Astrocyte of the hippocampus (primary cell): ENCODE measurements at regions not wholly inside any gene's neighbourhood (a gene's known extent, or its start where the extent isn't known, plus 50 kb on each side); places are given as distances from the start of the nearest gene placed in this dataset.
"Not testable (repeated sequence)": the region's sequence is repeated elsewhere in the genome, so short reads cannot be mapped to it uniquely, and the experiment has no call there.

ENCODE experiments used
- DNase-seq: peaks from one replicate; pipeline ENCODE4 v3.0.0; 2011; ENCODE audit warnings: low read depth, low spot score

DNA sequence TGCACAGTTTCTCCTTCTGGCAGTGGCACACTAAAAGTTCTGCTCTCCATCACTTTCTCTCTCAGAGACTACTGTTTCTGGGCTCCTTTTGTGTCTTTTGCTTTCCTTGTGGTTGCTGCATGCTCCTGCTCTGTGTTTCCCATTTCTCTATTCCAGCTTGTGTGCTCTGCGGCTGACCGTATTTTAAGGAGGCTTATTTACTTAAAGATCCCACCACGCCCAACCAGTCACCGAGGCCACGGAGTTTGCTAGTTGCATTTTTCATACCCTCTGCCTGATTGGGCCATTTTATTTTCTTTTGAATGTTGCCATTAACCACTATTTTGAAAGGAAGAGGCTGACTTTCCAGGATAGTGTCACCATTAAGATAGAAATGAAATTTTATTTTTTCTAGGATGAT, 626.4 kb upstream of the MMS22L start:
- no peak for DNase-seq

DNA sequence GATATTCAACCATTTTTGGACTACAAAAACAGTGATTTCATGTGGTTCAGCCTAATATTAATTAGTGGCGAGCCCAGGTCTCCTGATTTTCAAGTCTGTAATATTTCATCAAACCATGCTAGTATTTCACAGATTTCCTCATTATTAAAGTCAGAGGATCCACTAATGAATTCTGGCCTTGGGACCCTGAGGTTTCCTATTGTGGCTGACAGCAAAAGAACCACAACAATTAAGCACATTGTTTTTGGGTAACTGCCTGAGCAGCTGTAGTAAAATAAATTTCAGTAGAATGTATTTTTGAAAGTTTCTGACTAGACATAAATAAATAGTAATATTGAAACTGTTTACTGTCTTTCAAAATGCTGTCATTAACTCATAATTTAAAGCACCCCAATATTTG, 630.7 kb upstream of the MMS22L start:
- DNase-seq = no peak

DNA sequence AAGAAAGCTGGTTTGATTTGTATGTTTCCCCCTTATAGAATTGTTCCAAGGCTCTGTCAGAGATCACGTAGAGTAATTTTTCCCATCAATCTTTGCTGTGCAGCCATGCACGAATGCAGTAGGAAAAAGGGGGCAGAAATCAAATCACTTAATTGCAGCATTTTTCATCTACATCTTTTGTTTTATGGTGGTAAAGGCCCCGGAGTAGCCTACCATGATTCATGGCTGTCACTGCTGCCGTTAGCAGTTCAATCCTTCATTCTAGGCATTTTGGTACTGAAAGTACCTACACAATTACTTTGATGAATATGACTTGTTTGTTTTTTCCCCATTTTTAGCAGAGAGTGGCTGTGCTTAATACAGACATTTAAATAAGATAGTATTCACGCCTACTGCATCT, 631.9 kb upstream of the MMS22L start:
- DNase-seq = no peak

DNA sequence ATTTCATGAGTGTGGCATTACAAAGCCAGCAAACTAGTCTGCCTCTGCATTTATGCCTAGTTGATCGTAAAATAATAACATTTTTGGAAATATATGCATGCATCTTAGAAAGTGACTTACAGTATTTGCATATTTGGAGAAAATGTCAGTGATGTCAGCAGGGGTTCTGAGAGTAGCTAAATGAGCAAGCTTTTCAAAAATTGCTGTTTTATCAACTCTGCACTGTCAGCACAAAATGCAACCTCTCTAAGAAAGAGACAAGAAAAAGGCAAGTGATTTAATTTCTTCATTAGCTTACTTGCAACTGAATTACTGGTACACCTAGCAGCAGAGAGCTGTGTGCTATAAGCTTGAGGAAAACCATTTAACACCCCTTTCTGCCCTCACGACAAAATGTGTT, 632.5 kb upstream of the MMS22L start:
- DNase-seq = no peak

DNA sequence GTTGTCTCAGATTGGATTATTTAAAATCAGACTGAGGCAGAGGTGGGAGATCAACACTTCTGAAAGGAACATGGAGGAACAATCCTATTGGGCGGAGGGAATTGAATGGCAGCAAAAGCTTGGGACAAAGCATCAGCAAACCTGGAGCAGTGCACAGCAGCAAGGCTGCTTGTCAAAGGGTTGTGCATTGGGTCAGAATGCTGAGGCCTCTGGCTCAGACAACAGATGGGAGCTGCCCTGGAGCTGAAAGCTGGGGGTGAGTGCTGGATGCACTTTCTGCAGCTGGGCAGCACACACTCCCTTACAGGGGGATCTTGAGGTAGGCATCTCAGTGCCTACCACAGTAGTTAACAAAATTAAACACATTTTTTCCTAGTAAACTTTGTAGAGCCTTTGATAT, 634.4 kb upstream of the MMS22L start:
- no peak for DNase-seq

DNA sequence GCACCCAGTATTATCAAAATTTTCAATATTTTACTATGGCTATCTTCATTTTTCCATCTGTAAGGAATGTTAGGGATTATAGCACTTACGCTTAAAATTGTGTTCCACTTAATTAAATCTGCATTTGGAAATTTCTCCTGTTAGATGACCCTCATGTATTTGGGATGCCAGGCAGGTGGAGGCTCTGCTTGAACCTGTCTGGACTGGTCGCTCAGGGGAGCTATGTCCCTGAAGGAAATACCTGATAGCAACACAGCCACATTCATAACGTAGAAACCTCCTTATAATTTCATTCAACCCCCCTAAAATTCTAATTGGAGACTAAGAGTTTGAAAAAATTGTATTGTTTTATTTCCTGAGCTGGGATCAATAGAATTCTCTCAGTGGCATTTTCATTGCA, 636.0 kb upstream of the MMS22L start:
- no peak for DNase-seq

DNA sequence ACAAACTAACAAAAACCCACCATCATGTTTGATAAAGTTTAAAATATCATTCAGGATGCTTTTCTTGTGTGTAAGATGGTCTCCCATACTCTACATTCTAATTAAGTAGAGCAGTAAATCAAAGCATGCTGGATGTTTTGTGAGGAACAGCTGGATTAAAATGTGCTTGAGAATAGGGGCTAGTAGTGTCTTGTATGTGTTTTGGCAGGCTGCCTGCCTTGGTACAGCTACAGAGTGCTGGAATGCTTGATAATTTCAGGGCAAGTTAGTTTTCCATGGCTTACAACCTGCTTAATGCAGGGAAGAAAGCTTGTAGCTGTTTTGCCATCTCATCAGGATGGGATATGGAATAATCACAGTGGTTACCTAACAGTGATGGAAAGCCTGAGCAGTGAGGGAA, 636.6 kb upstream of the MMS22L start:
- peak; percentile 71 for DNase-seq

DNA sequence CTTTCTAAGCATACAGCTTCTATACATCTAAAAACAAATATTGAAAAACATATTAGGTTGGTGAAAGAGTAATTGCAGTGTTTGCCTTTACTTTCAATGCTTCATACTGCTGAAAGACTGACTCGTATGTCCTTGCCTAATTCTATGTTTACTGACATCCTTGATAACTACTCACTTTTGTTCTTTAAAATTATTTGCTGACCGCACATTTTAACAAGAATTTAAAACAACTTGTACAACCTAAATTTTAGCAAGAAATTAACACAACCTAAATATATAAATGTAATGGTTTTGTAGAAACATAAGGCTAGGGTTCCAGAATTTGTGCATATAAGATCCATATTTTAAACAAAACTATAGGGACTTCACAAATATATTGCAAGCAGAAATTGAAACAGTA, 640.2 kb upstream of the MMS22L start:
- DNase-seq = no peak

DNA sequence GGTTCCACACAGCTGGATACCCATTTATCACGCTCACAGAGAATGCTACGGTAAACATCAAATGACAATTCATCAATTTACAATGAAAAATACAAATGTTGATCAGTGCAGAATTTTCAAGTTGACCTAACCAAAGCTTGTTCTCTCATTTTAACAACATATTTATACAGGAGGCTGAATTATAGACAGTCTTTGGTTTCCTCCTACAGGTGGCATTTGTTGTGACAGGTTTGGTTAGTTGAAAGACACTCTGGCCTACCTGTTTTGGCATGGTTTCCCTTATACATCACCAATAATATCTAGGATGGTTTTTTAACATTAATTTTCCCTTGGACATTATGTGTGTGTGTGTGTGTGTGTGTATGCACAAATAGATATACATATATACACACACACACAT, 642.5 kb upstream of the MMS22L start:
- DNase-seq = no peak

DNA sequence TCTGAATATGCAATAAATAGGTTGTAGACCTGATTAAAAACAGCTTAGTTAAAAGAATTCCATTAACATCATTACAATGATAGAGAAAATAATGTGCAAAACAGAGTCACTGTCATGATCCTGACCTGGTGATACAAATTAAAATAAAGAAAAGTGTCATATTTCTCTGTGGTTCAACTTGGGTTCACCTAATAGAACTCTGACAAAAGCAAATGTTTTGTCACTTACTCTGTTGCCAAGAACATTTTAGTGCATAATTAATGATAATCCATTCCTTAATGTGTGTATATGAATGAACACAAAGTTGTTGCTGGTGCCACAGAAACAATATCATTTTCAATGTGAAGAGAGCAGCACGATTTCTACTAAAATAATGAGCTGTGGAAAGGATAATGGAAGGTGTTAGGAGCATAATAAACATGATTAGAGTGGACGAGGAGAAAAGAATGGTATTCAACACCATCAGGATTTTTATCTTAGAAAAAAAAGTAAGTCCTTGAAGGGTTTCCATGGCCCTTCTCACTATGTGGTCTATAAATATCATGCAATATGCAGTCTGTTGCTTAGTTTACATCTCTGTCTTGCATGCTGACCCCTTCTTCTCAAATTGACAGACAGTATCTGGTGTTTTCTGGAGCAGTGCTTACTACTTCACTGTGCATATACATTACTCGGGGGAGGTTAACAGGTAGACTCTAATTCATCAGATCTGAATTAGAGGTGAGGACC, 656.6 kb upstream of the MMS22L start:
- DNase-seq = no peak

DNA sequence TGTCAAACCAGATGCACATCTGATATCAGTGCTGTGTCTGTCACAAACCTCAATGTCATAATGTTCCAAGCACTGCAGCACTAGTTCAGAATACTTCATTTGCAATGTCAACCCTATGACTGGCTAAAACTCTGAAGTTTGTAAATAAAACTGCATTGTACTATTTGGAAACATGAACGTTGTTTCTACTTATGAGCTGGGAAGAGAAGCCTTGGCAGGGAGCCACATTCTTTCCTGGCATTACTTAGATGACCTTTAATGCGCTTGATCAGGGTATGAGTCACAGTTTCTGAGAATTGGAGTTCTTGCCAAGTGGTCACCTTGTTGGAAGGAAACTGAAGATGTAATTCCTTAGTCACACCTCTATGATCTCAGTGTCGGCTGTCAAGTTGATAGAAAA, 664.8 kb upstream of the MMS22L start:
- peak; percentile 96 for DNase-seq

DNA sequence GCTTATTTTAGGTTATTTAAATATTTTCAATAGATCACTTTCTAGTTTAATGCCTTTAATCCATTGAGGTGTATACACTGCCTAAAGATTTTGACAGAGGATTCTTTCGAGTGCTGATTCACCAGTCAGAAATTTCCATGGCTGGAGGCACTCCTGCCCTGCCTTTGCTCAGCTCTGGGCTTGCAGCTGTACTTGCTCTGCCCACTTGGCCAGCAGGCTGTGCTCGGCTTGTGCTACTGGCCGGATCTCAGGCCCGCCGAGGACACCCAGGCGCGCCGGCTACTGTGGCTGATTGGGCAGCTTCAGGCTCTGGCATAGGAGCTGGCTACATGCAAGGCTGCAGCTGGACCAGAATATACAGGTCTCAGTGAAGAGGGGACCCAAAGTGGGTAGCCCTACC, 675.1 kb upstream of the MMS22L start:
- DNase-seq = peak; percentile 81

DNA sequence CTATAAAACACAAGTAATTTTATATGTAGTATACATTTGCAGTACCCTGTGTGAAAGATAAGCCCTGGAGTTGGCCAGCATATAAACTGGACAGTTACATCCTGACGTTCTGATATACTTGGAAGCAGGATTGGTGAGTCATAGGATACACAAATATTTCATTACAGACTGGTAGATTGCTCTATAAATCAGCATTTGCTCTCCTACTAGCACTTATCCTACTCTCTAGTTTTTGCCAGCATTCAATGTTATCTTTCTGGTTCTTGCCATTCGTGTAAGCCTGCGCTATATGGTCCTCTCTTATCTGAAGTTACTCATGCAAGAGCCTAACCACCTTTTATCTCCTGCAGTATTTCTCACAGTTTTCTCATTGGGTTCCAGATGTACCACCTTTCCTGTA, 680.2 kb upstream of the MMS22L start:
- DNase-seq = peak; percentile 41

DNA sequence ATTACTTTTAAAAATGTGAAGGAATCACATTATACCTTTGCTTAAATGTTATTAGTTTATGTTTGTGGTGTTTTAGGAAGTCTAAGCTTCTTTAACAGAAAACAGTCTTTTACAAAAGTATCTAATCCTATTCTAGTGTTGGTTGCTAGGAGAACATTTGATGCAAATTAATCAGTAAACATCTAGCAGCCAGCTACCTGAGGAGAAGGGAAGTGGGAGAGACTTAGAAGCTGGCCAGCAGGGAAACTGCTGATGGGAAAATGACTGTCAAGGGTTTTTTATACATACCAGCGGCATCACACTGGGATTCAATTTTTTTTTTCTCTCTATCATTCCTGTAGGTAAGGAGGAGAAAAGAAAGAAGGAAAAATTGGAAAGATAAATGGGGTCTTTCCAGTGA, 686.0 kb upstream of the MMS22L start:
- DNase-seq = no peak

DNA sequence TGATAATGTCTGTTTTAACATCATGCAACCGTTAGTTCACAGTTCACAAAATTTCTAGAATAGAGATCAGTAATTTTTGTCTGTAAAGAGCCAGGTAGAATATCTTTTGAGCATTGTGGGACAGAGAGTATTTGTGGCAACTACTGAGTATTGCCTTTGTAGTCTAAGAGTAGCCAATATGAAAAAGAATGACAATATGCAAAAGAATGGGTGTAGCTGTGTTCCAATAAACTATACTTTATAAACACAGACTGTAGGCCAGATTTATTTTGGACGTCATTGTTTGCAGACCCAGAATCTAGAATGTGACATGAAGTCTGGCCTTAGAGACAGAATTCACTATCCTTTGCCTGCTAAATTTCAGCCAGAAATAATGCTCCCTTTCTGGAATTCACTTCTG, 694.1 kb upstream of the MMS22L start:
- no peak for DNase-seq

DNA sequence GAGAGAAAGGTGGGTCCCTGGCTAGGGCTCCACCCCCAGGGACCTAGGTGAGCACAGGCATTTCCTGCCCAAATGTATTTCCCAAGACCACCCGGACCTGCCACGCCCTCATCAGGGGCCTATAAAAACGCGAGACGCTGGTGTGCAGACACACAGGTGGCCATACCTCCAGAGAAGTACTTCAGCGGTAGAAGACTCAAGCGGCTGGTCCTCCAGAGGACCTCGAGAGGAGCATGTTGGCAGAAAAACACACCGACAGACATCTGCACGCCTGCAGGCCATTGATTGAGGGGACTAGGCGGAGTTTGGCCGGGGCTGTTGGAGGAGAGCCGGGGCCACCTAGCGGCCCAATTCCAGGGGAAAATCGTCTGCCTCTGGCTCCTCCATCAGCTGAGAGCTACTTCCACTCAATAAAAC, 695.8 kb upstream of the MMS22L start:
- no peak for DNase-seq

DNA sequence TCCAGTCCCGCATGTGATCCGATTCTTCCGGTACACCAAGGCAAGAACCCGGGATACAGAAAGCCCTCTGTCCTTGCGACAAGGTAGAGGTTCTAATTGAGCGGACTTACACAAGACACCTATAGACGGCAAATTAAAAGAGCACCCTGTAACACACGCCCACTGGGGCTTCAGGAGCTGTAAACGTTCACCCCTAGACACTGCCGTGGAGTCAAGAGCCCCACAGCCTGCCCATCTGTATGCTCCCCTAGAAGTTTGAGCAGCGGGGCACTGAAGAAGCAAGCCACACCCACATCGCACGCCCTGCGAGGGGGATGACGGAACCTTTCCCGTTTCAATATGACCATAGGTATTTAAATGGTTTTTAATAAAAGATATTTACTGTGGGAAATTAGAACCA, 696.3 kb upstream of the MMS22L start:
- not testable (repeated sequence) for DNase-seq

DNA sequence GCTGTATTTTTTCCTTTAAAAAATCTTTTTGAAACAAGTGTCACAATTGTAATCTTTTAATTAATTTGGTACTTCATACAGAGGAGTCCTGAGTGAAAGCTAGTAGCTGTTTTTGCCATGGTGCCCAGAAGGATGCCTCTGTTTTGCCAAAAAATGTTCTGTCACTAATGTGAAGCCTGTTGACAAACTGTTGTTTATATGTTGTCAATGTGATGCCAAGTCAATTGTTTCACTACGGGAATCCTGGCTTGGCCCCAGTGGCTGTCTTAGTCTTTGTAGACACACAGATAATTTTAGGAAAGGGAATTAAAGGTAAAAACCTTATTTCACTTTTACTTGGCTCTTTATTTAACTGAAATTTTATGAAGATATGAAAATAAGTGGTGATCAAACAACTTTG, 706.4 kb upstream of the MMS22L start:
- no peak for DNase-seq

DNA sequence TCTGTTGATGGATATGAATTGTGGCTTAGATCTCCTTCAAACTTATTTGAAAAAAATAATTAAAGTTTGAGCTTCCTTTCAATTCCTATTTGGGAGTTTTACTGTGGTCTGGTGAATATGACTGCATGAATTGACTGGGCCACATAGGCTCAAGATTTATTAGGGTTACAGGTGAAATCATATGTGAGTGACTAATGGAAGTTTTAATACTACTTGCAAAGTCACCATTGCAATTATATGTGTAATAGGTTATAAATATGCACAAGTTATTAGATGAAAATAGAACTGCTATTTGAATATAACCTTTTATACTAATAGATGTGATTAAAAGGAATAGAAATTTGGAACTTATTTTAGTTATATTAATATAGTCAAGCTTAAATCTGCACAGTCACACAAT, 712.1 kb upstream of the MMS22L start:
- no peak for DNase-seq

DNA sequence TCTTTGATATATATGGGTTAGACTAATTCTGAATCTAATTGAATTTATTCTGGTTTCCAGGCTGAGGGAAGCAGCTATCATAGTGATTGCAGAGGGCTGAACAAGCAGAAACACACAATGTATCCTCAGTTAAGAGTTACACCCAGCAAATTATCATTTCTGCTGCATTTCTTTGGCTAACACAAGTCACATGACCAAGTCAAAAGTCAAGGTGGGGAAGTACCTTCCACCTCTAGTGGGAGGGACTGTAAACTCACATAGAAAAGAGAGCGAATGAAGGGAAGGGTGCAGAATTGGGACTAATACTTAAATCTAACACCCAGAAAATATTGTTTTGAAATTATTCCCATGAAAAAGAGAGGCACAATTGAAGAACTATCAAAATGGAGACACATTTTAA, 719.7 kb upstream of the MMS22L start:
- DNase-seq = no peak

DNA sequence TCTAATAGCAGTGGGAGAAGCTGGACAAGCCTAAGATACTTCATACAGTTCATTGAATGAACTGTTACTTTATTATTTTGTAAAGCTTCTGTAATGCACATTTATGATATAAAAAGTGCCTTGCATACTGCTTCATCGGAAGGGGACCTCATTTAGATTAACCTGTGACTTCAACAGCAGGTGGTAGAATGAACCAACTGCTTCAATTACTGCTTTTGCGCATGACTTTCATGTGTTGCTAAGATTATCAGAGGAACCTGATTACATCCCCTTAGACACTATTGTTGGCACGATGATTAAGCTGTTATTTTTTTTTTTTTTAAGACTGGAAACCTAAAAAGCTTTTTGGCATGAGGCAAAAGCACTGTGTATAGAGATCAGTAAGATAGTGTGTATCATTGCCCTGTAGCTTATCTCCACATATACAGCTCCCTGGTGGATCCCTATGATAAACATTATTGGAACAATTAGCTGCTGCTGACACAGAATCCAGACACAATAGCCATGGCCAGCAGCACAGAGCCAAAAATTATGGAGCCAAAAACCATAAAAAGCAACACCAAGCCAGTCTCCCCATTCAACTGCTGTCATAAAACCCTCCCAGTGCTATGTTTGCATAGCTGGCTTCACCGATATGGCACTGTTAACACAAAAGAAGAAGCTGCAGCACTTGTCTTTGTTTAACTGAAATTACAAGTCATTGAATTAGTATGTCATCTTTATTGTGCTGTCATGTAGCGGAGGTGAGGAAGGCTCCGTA, 731.6 kb upstream of the MMS22L start:
- DNase-seq = no peak

DNA sequence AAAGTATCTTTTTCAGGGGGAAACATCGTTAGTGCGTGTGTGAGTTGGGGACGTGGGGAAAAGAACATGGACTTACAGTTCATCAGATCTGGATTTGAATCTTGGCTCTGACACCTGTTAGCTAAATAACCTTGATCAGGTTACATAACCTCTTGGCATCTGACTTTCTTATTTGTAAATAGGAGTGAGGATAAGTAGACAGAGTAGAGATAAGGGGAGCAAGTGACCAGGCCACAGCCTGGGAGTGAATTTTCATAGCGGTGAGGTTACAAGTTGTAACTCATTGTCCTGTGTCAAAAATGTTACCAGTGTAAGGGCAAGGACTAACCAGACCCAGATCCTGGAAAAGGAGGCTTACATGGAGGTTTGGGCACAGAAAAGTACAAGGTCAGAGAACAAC, 733.5 kb upstream of the MMS22L start:
- no peak for DNase-seq

DNA sequence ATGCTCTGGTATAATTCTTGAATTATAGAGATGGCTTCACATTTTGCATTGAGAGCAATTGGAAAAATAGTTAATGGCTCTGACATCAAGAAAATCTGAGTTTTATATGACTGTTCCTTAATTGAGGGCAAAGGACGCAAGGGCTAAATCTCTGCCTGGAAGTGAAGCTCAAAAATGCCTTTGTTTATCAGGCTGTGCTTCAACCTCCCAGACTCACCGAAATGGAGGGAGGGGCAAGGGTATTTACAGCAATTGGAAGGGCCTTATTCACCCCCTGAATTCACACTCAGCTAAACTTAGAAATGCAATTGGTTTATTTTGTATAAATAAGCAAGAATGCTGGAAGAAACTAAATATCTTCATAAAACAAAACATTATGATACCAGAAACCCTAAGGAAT, 737.2 kb upstream of the MMS22L start:
- DNase-seq = no peak

DNA sequence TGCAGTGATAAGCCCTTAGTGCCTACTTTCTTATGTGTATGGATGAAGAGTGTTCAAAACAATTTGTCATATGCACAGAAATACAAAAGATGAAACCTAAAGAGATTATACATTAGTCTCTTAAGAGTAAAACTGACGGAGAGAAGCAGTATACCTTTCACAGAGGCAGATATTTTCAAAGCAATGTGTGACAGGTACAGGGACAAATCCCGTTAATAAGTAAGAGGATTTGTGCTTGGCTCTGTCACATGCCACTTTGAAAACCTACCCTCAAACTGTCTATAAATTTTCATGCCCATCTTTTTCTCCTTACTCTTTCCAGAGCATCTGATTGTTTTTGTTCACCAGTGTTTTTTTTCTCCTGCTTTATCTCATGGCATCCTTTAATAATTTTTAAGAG, 741.3 kb upstream of the MMS22L start:
- no peak for DNase-seq
